PC-3 (cell line): ENCODE measurements at regions not wholly inside any gene's neighbourhood (a gene's known extent, or its start where the extent isn't known, plus 50 kb on each side); places are given as distances from the start of the nearest gene placed in this dataset.

Source experiments
- ATAC-seq: fragments of 200-7000 bp; cut with Tn5 transposase; 2 replicates; pipeline ENCODE4 v1.9.1; 2020; ENCODE audit warnings: mild to moderate bottlenecking, moderate library complexity
- BruUV-seq: library from RNA; stranded (reverse); fragments of 400-500 nt; replicated peaks from 2 replicates; lab custom pipeline; 2021; lab: Mats Ljungman, UMichigan
- CTCF ChIA-PET: fragments of 300-600 bp; sonication (Branson Sonifier 250); formaldehyde crosslinking; loops from one replicate; lab custom pipeline; 2022; ENCODE audit warnings: antibody characterized with exemption; lab: Charles Lee
- POLR2A ChIA-PET: fragments of 300-600 bp; sonication (Branson Sonifier 250); formaldehyde crosslinking; loops from one replicate; lab custom pipeline; 2022; ENCODE audit warnings: antibody characterized with exemption; ENCODE audit not compliant: unreplicated experiment; lab: Charles Lee
- DNase-seq: peaks from one replicate; pipeline ENCODE4 v3.0.0-alpha.2; 2015
- H2AFZ ChIP-seq: fragments of 300-600 bp; sonication (generic); 2 replicates; pipeline ENCODE4 v1.6.0; 2016; ENCODE audit warnings: antibody characterized with exemption, low read length
- H3F3A ChIP-seq: fragments of 300-600 bp; sonication (generic); one replicate; pipeline ENCODE4 v1.6.0; 2017; ENCODE audit warnings: antibody characterized with exemption, low read length, control low read depth, mild to moderate bottlenecking; ENCODE audit not compliant: unreplicated experiment
- H3K27ac ChIP-seq: fragments of 300-600 bp; sonication (generic); 2 replicates; pipeline ENCODE4 v1.5.1; 2016; ENCODE audit warnings: mild to moderate bottlenecking, low read length
- H3K27me3 ChIP-seq: fragments of 300-600 bp; sonication (generic); 2 replicates; pipeline ENCODE4 v1.6.1; 2016; ENCODE audit warnings: low read length, mixed read lengths
- H3K36me3 ChIP-seq: fragments of 300-600 bp; sonication (generic); 2 replicates; pipeline ENCODE4 v1.6.1; 2016; ENCODE audit warnings: low read depth, mixed run types, low read length, mixed read lengths
- H3K4me1 ChIP-seq: fragments of 300-600 bp; sonication (generic); 2 replicates; pipeline ENCODE4 v1.5.1; 2016; ENCODE audit warnings: low read length; ENCODE audit not compliant: insufficient read depth
- H3K4me2 ChIP-seq: fragments of 300-600 bp; sonication (generic); 2 replicates; pipeline ENCODE4 v1.6.0; 2016; ENCODE audit warnings: low read length
- H3K4me3 ChIP-seq: fragments of 300-600 bp; sonication (generic); 2 replicates; pipeline ENCODE4 v1.5.1; 2016; ENCODE audit warnings: mild to moderate bottlenecking, low read length, mixed read lengths
- H3K79me2 ChIP-seq: fragments of 300-600 bp; sonication (generic); 2 replicates; pipeline ENCODE4 v1.6.1; 2017; ENCODE audit warnings: low read length, mixed read lengths
- H3K9ac ChIP-seq: fragments of 300-600 bp; sonication (generic); 2 replicates; pipeline ENCODE4 v1.6.0; 2016; ENCODE audit warnings: mild to moderate bottlenecking, low read length
- H3K9me2 ChIP-seq: fragments of 300-600 bp; sonication (generic); replicated peaks from 2 replicates; pipeline ENCODE4 v1.6.1; 2016; ENCODE audit warnings: mixed run types, low read length, mixed read lengths
- H3K9me3 ChIP-seq: fragments of 300-600 bp; sonication (generic); 2 replicates; pipeline ENCODE4 v1.6.1; 2016; ENCODE audit warnings: low read length, mixed read lengths
- H4K20me1 ChIP-seq: fragments of 300-600 bp; sonication (generic); 2 replicates; pipeline ENCODE4 v1.6.1; 2016; ENCODE audit warnings: low read length, mixed read lengths
- EZH2 ChIP-seq: fragments of 300-600 bp; sonication (generic); IDR thresholded peaks from one replicate; pipeline ENCODE4 v1.6.1; 2017; ENCODE audit warnings: antibody characterized with exemption, mild to moderate bottlenecking, low read length; ENCODE audit not compliant: unreplicated experiment
- EZH2phosphoT487 ChIP-seq: fragments of 300-600 bp; sonication (generic); IDR thresholded peaks from 2 replicates; pipeline ENCODE4 v1.6.1; 2018; ENCODE audit warnings: mild to moderate bottlenecking, antibody characterized with exemption, low read length, borderline replicate concordance
- intact Hi-C: fragments of 100-400 bp; cut with micrococcal nuclease; formaldehyde crosslinking; loops from 2 replicates; pipeline ENCODE4 v1.9.0; 2023
- TF ChIP-seq, protein P1 (sequence below): fragments of 300-600 bp; sonication (generic); conservative IDR thresholded peaks from 2 replicates; pipeline ENCODE4 v1.5.1; 2017; ENCODE audit warnings: antibody characterized with exemption, low read depth, mild to moderate bottlenecking, low read length

DNA sequence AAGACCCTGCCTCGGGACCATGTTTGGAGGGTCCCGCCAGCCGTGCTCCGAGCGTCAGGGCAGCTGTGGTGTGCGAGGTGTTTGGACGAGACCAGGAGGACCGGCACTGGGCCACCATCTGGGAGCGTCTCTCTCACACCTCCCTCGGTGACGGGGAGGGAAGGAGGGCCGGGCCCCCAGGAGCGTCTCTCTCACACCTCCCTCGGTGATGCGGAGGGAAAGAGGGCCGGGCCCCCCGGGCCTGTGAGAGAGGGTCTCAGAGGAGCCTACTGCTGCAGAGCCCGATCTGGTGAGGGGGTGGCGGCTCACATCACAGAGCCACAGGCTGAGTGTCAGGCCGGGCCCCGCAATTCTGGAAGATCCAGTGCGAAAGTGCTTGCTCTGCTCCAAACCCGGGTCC, 65.8 kb upstream of the CFAP46 start:
- Histone ChIP-seq H3K9me3 (no peaks in the 10 kb centered on the region), H4K20me1 (no peaks in the 10 kb centered on the region), H3K4me3 (no peak overlapping the region), H3K79me2 (no peaks in the 10 kb centered on the region), H3K9me2 (no peaks in the 10 kb centered on the region), H3K9ac (no peak overlapping the region), H3K36me3 (no peaks in the 10 kb centered on the region), H3K4me1 (0 out of 2 replicates have a peak, but pooled peaks cover 6% of the 10 kb centered on the region), H3F3A (no peaks in the 10 kb centered on the region), H3K27me3 (no peaks in the 10 kb centered on the region), H3K4me2 (no peak overlapping the region), H2AFZ (no peak overlapping the region), H3K27ac (no peak overlapping the region)
- DNase-seq = no peak
- BruUV-seq = no TSS peak
- TF ChIP-seq EZH2phosphoT487 = no peak
- TF ChIP-seq EZH2 = no peak
- TF ChIP-seq, protein P1, sequence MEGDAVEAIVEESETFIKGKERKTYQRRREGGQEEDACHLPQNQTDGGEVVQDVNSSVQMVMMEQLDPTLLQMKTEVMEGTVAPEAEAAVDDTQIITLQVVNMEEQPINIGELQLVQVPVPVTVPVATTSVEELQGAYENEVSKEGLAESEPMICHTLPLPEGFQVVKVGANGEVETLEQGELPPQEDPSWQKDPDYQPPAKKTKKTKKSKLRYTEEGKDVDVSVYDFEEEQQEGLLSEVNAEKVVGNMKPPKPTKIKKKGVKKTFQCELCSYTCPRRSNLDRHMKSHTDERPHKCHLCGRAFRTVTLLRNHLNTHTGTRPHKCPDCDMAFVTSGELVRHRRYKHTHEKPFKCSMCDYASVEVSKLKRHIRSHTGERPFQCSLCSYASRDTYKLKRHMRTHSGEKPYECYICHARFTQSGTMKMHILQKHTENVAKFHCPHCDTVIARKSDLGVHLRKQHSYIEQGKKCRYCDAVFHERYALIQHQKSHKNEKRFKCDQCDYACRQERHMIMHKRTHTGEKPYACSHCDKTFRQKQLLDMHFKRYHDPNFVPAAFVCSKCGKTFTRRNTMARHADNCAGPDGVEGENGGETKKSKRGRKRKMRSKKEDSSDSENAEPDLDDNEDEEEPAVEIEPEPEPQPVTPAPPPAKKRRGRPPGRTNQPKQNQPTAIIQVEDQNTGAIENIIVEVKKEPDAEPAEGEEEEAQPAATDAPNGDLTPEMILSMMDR = no peak
- ChIA-PET CTCF (no interaction called here), POLR2A (no interaction called here)
- intact Hi-C loops = no loop called here
- ATAC-seq = no peak

DNA sequence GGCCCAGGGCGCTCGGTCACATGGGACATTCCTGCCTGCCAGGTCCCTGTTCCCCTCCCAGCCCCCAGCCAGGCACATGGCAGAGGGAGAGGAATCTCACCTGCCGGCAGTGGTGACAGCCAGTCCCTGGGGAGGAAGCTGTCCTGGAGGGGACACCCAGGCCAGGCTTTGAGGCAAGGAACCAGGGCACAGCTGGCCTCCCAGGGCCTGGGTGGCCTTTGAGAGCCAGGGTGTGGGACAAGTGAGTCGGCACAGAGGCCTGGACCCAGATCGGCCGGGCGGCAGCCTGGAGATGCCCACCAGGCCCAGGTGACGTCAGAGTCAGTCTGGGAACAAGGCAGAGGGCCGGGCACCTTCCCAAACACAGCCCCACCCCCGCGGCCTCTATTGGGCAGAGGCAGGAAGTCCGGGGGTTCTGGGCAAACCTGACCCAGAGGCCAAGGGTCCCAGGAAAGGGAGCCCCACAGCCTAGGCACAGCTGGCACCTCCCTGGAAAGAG, 65.0 kb upstream of the CFAP46 start:
- ATAC-seq = no peak
- BruUV-seq = no TSS peak
- CTCF ChIA-PET = no interaction called here

DNA sequence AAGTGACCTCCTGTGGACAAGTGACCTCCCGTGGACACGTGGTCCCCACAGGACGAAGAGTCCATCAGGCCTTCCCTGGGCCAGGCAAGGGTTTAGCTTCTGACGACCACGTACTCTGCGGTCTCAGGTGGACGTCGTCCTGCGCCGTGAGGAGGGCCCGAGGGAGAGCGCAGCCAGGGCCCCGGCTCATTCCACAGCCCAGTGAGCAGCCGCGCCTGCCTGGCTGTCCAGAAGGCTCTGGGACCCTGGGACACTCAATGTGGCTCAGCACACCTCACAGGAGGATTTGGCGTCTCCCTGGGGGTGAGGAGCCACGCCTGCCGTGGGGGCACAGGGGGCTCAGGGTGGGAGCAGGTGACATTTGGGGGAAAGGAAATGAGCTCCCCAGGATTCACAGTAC, 64.4 kb upstream of the CFAP46 start:
- ChIA-PET POLR2A (no interaction called here), CTCF (no interaction called here)
- H3K9me3 ChIP-seq = no peaks in the 10 kb centered on the region
- H3F3A ChIP-seq = no peaks in the 10 kb centered on the region
- H3K27ac ChIP-seq = no peak overlapping the region
- TF ChIP-seq EZH2 (no peak), EZH2phosphoT487 (no peak)
- TF ChIP-seq, protein P1 = no peak
- no peaks in the 10 kb centered on the region for H3K79me2 ChIP-seq
- ATAC-seq = no peak
- no peaks in the 10 kb centered on the region for H3K9me2 ChIP-seq
- H3K27me3 ChIP-seq = peaks cover under 1% of the 10 kb centered on the region; the same call in 1 of the 2 replicates
- H3K4me1 ChIP-seq = 0 out of 2 replicates have a peak, but pooled peaks cover 6% of the 10 kb centered on the region
- no peak overlapping the region for H3K4me2 ChIP-seq
- no peaks in the 10 kb centered on the region for H4K20me1 ChIP-seq
- H3K9ac ChIP-seq = no peak overlapping the region
- no peaks in the 10 kb centered on the region for H3K36me3 ChIP-seq
- no TSS peak for BruUV-seq
- H3K4me3 ChIP-seq = no peak overlapping the region
- no peak overlapping the region for H2AFZ ChIP-seq
- no peak for DNase-seq
- intact Hi-C loops = no loop called here

More for the DNA sequence above, 65.0 kb upstream of the CFAP46 start:
- intact Hi-C loops = no loop called here
- POLR2A ChIA-PET = no interaction called here
- no peak for DNase-seq
- Histone ChIP-seq H3K4me2 (no peak overlapping the region), H3K9me2 (no peaks in the 10 kb centered on the region), H3K4me3 (no peak overlapping the region), H3K27me3 (no peaks in the 10 kb centered on the region), H3K27ac (no peak overlapping the region), H3K9ac (no peak overlapping the region), H2AFZ (no peak overlapping the region), H4K20me1 (no peaks in the 10 kb centered on the region), H3K36me3 (no peaks in the 10 kb centered on the region), H3K4me1 (0 out of 2 replicates have a peak, but pooled peaks cover 6% of the 10 kb centered on the region), H3K79me2 (no peaks in the 10 kb centered on the region), H3F3A (no peaks in the 10 kb centered on the region), H3K9me3 (no peaks in the 10 kb centered on the region)
- no peak for TF ChIP-seq EZH2
- TF ChIP-seq, protein P1 = no peak
- TF ChIP-seq EZH2phosphoT487 = no peak
